HepG2 (cell line): ENCODE measurements at regions not wholly inside any gene's neighbourhood (a gene's known extent, or its start where the extent isn't known, plus 50 kb on each side); places are given as distances from the start of the nearest gene placed in this dataset.

Experiments used
- ATAC-seq: fragments of 200-7000 bp; cut with Tn5 transposase; 3 replicates; pipeline ENCODE4 v1.9.1; 2020; ENCODE audit warnings: mild to moderate bottlenecking, moderate library complexity
- BruUV-seq: library from RNA; stranded (reverse); fragments of 400-500 nt; replicated peaks from 2 replicates; lab custom pipeline; 2021; lab: Mats Ljungman, UMichigan
- CTCF ChIA-PET: fragments of 300-600 bp; formaldehyde crosslinking; extraction: SDS; loops from one replicate; lab custom pipeline; 2021; ENCODE audit warnings: low total read pairs, inconsistent platforms, low intra/inter-chr PET ratio; lab: Yijun Ruan, JAX
- POLR2A ChIA-PET: fragments of 350-600 bp; sonication (Branson Sonifier 250); formaldehyde crosslinking; loops from one replicate; lab custom pipeline; 2020; ENCODE audit warnings: antibody characterized with exemption, inconsistent platforms; lab: Yijun Ruan, JAX
- DNase-seq: peaks from one replicate; pipeline ENCODE4 v3.0.0-alpha.2; 2015; ENCODE audit warnings: low spot score
- FAIRE-seq: peaks from 3 replicates; lab custom pipeline; 2011; peaks lifted over from hg19 to GRCh38; lab: Jason Lieb, UNC
- H2AFZ ChIP-seq: one replicate; pipeline ENCODE4 v1.6.1; 2011; ENCODE audit warnings: low read length, inconsistent platforms
- H3K27ac ChIP-seq: fragments of 300-600 bp; 3 replicates; pipeline ENCODE4 v1.8.0; 2011; ENCODE audit warnings: mixed run types, mild to moderate bottlenecking, mixed read lengths, low read length, inconsistent platforms; ENCODE audit not compliant: insufficient read depth; ENCODE audit errors: extremely low read length
- H3K27me3 ChIP-seq, 2 experiments: fragments of 200-600 bp in 1 of 2; 2 replicates in 1 of 2; 3 replicates in 1 of 2; pipeline versions ENCODE4 v1.6.0 to v1.8.0; 2011; ENCODE audit warnings: low read length in 2 of 2, mild to moderate bottlenecking in 2 of 2, moderate library complexity in 2 of 2, inconsistent platforms in 1 of 2; ENCODE audit not compliant: insufficient read depth in 2 of 2, control insufficient read depth in 1 of 2
- H3K36me3 ChIP-seq, 2 experiments: fragments of 200-600 bp in 1 of 2; replicated peaks in 1 of 2; 2 replicates in 1 of 2; 3 replicates in 1 of 2; pipeline versions ENCODE4 v1.5.1 to v1.8.0; 2011; ENCODE audit warnings: low read length in 2 of 2, inconsistent platforms in 1 of 2; ENCODE audit not compliant: insufficient read depth in 2 of 2, control insufficient read depth in 1 of 2
- H3K4me1 ChIP-seq: 2 replicates; pipeline ENCODE4 v1.5.1; 2012; ENCODE audit warnings: low read length, inconsistent platforms; ENCODE audit not compliant: insufficient read depth
- H3K4me2 ChIP-seq: 2 replicates; pipeline ENCODE4 v1.6.0; 2011; ENCODE audit warnings: low read depth, low read length, inconsistent platforms
- H3K4me3 ChIP-seq, 3 experiments: fragments of 200-600 bp in 1 of 3; sonication (generic), shearing (Covaris generic) in 1 of 3; replicated peaks in 1 of 3; 2 replicates each; pipeline ENCODE4 v1.5.1; 2011 to 2016; ENCODE audit warnings: low read length in 3 of 3, inconsistent platforms in 2 of 3, low read depth in 2 of 3, mild to moderate bottlenecking in 2 of 3, control low read depth in 1 of 3, mixed read lengths in 1 of 3; ENCODE audit not compliant: insufficient read depth in 1 of 3
- H3K79me2 ChIP-seq: one replicate; pipeline ENCODE4 v1.6.1; 2011; ENCODE audit warnings: low read length, inconsistent platforms; ENCODE audit not compliant: insufficient read depth
- H3K9ac ChIP-seq: 2 replicates; pipeline ENCODE4 v1.6.0; 2011; ENCODE audit warnings: mild to moderate bottlenecking, low read depth, low read length, inconsistent platforms; ENCODE audit not compliant: insufficient read depth
- H3K9me3 ChIP-seq: 2 replicates; pipeline ENCODE4 v1.5.1; 2012; ENCODE audit warnings: mild to moderate bottlenecking, low read length
- H4K20me1 ChIP-seq: 2 replicates; pipeline ENCODE4 v1.6.0; 2011; ENCODE audit warnings: inconsistent platforms, mild to moderate bottlenecking, low read length, moderate library complexity; ENCODE audit not compliant: insufficient read depth
- ARID5B ChIP-seq: IDR thresholded peaks from 2 replicates; pipeline ENCODE4 v1.4.0; 2020; ENCODE audit warnings: mild to moderate bottlenecking, missing genetic modification reagents
- ATF5 ChIP-seq: sonication (generic); formaldehyde crosslinking; IDR thresholded peaks from 2 replicates; pipeline ENCODE4 v1.4.0; 2020; ENCODE audit warnings: mild to moderate bottlenecking, low read depth, missing genetic modification reagents
- CHCHD3 ChIP-seq: sonication (generic); formaldehyde crosslinking; IDR thresholded peaks from 2 replicates; pipeline ENCODE4 v1.8.0; 2022; ENCODE audit warnings: mild to moderate bottlenecking, missing genetic modification reagents, moderate library complexity
- ELF3 ChIP-seq: IDR thresholded peaks from 2 replicates; pipeline ENCODE4 v1.6.1; 2016; ENCODE audit warnings: missing genetic modification reagents, missing compliant biosample characterization
- IKZF4 ChIP-seq: sonication (generic); formaldehyde crosslinking; IDR thresholded peaks from 2 replicates; pipeline ENCODE4 v1.5.1; 2020; ENCODE audit warnings: borderline replicate concordance, mild to moderate bottlenecking, low read depth, missing genetic modification reagents; ENCODE audit errors: not compliant biosample characterization
- JUNB ChIP-seq: sonication (generic); formaldehyde crosslinking; IDR thresholded peaks from 2 replicates; pipeline ENCODE4 v1.8.0; 2022; ENCODE audit warnings: missing genetic modification reagents, mild to moderate bottlenecking, borderline replicate concordance
- KLF9 ChIP-seq: IDR thresholded peaks from 2 replicates; pipeline ENCODE4 v1.6.1; 2016; ENCODE audit warnings: low read depth
- NFKB2 ChIP-seq: sonication (generic); formaldehyde crosslinking; IDR thresholded peaks from 2 replicates; pipeline ENCODE4 v1.4.0; 2020; ENCODE audit warnings: missing genetic modification reagents, borderline replicate concordance
- PCBP2 ChIP-seq: fragments of 200-400 bp; formaldehyde crosslinking; optimal IDR thresholded peaks from 2 replicates; pipeline ENCODE3; 2018; ENCODE audit warnings: low read length, low read depth; ENCODE audit not compliant: poor library complexity, severe bottlenecking
- POLR2A ChIP-seq, 2 experiments: IDR thresholded peaks; 2 replicates each; pipeline ENCODE4 v1.6.1; 2011; ENCODE audit warnings: low read depth in 2 of 2, low read length in 2 of 2, mild to moderate bottlenecking in 1 of 2, moderate library complexity in 1 of 2; ENCODE audit not compliant: insufficient read depth in 1 of 2
- SMARCE1 ChIP-seq: fragments of 450-650 bp; IDR thresholded peaks from 2 replicates; pipeline ENCODE4 v1.6.1; 2017; ENCODE audit warnings: borderline replicate concordance
- ZFP1 ChIP-seq: IDR thresholded peaks from 2 replicates; pipeline ENCODE4 v1.6.1; 2016
- ZFP82 ChIP-seq: sonication (generic); formaldehyde crosslinking; IDR thresholded peaks from 2 replicates; pipeline ENCODE4 v1.5.1; 2020; ENCODE audit warnings: mild to moderate bottlenecking, missing genetic modification reagents, borderline replicate concordance
- ZNF251 ChIP-seq: sonication (generic); formaldehyde crosslinking; IDR thresholded peaks from 2 replicates; pipeline ENCODE4 v1.9.0; 2021; ENCODE audit warnings: mild to moderate bottlenecking, missing genetic modification reagents
- ZNF383 ChIP-seq: sonication (generic); formaldehyde crosslinking; IDR thresholded peaks from 2 replicates; pipeline ENCODE4 v1.4.0; 2020; ENCODE audit warnings: missing genetic modification reagents, mild to moderate bottlenecking, borderline replicate concordance
- ZNF737 ChIP-seq: sonication (generic); formaldehyde crosslinking; IDR thresholded peaks from 2 replicates; pipeline ENCODE4 v1.5.0; 2020; ENCODE audit warnings: missing genetic modification reagents, mild to moderate bottlenecking, borderline replicate concordance
- ZNF773 ChIP-seq: sonication (generic); formaldehyde crosslinking; IDR thresholded peaks from 2 replicates; pipeline ENCODE4 v1.4.0; 2020; ENCODE audit warnings: missing genetic modification reagents, borderline replicate concordance
- WGBS: methylation state at CpG from one replicate; pipeline ENCODE4 v1.1.6; 2017; ENCODE audit warnings: low lambda C conversion rate; 5-methylcytosine and 5-hydroxymethylcytosine counted together
- in situ Hi-C: cut with HindIII; loops from 2 replicates; pipeline ENCODE4 v1.10.0; 2017; ENCODE audit warnings: low pct_unique_long_range_greater_than_20kb; ENCODE audit not compliant: extremely low pct_ligation_motif_present
- intact Hi-C: fragments of 100-400 bp; cut with micrococcal nuclease; formaldehyde crosslinking; loops from one replicate; pipeline ENCODE4 v1.10.0; 2022; ENCODE audit not compliant: unreplicated experiment

GRCh38 chr14:84456946-84457345, 1073.0 kb upstream of the FLRT2 start:
- Histone ChIP-seq H3K4me1 (no peaks in the 10 kb centered on the region), H4K20me1 (no peaks in the 10 kb centered on the region), H3K36me3 (no peaks in the 10 kb centered on the region), H3K9me3 (peaks cover 65% of the 10 kb centered on the region), H2AFZ (no peak overlapping the region), H3K4me2 (no peak overlapping the region), H3K79me2 (no peaks in the 10 kb centered on the region), H3K27me3 (no peaks in the 10 kb centered on the region), H3K27ac (no peak overlapping the region), H3K4me3 (no peak overlapping the region), H3K9ac (no peak overlapping the region)
- no peak for TF ChIP-seq ZNF383 (CRISPR knock-in tag)
- TF ChIP-seq ARID5B (CRISPR knock-in tag) = no peak
- no peak for TF ChIP-seq JUNB (CRISPR knock-in tag)
- no peak for TF ChIP-seq ZFP1 (CRISPR knock-in tag)
- no peak for TF ChIP-seq ZNF737 (CRISPR knock-in tag)
- DNase-seq (no peak), FAIRE-seq (no peak), ATAC-seq (no peak)
- intact Hi-C loops = no loop called here
- in situ Hi-C loops = no loop called here
- no TSS peak for BruUV-seq
- POLR2A ChIA-PET = no interaction called here
- 3% methylated on average over 2 of the region's 2 CpGs for WGBS
- CTCF ChIA-PET = no interaction called here

DNA sequence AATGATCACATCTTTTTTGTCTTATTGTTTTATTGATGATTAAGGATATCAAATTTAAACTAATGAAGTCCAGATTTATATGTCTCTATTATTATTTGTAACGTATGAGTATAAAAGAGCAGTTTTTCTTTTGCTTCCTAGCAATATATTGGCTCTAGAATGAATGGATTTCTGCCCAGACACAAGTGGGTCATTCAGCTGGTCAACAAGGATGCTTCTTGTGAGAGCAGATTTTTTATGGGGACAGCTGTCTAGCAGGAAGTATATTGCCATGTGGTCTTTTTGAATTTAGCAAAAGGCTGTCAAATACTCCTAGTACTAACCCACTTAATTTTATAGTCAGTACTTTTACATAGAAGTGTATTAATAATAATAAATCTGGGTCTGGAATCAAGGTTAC, 1071.1 kb upstream of the FLRT2 start:
- Histone ChIP-seq H3K9ac (no peak overlapping the region), H3K4me2 (no peak overlapping the region), H3K36me3 (no peaks in the 10 kb centered on the region), H3K4me1 (no peaks in the 10 kb centered on the region), H3K79me2 (no peaks in the 10 kb centered on the region), H3K4me3 (no peak overlapping the region), H3K27ac (no peak overlapping the region), H3K27me3 (no peaks in the 10 kb centered on the region), H2AFZ (no peak overlapping the region), H4K20me1 (no peaks in the 10 kb centered on the region), H3K9me3 (peaks cover 58% of the 10 kb centered on the region)
- no peak for DNase-seq
- intact Hi-C loops (no loop called here), in situ Hi-C loops (no loop called here)
- 0% methylated on average over 1 of the region's 1 CpG for WGBS
- no peak for ATAC-seq
- ChIA-PET POLR2A (no interaction called here), CTCF (no interaction called here)
- no peak for FAIRE-seq
- BruUV-seq = no TSS peak
- TF ChIP-seq ZNF773 = no peak
- TF ChIP-seq ZFP82 = no peak
- TF ChIP-seq IKZF4 = no peak
- no peak for TF ChIP-seq CHCHD3
- no peak for TF ChIP-seq NFKB2
- no peak for TF ChIP-seq ZNF383 (CRISPR knock-in tag)
- TF ChIP-seq PCBP2 = no peak
- no peak for TF ChIP-seq POLR2A (IDR thresholded peaks at IDR 0.05; ENCODE audit: insufficient read depth in 1 of 2, low read depth in 2 of 2, low read length in 2 of 2)
- TF ChIP-seq ELF3 (CRISPR knock-in tag) = no peak
- no peak for TF ChIP-seq KLF9 (CRISPR knock-in tag)
- no peak for TF ChIP-seq ATF5 (CRISPR knock-in tag)
- no peak for TF ChIP-seq SMARCE1
- no peak for TF ChIP-seq ZNF251 (CRISPR knock-in tag)
